22Rv1 (cell line): ENCODE measurements at regions not wholly inside any gene's neighbourhood (a gene's known extent, or its start where the extent isn't known, plus 50 kb on each side); places are given as distances from the start of the nearest gene placed in this dataset.

Experiments used
- CTCF ChIP-seq: fragments of 450-650 bp; IDR thresholded peaks from 2 replicates; pipeline ENCODE4 v1.5.1; 2017; ENCODE audit warnings: mild to moderate bottlenecking
- ZFX ChIP-seq: fragments of 450-650 bp; IDR thresholded peaks from 2 replicates; pipeline ENCODE4 v1.6.1; 2017; ENCODE audit warnings: antibody characterized with exemption, borderline replicate concordance

DNA sequence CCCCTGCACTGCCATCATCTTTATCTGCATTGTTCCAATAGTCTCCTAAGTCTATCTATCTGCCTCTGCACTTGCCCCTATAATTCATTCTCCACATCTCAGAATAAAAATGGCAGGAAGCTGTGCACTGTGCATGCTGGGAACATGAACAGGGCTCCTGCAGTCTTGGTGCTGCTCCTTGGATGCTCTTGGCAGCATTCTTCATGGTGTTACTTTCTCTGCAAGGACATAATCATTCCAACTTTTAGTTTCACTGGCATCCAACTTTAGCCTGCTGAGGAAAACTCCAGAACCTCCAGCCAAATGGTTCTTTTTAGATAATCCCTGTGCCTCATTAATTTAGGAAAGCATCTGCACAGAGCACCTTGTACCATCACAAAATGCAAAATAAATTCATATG, 208.3 kb downstream of the STK31 start:
- no peak for TF ChIP-seq CTCF
- no peak for TF ChIP-seq ZFX
